ENCODE measurements at regions not wholly inside any gene's neighbourhood (a gene's known extent, or its start where the extent isn't known, plus 50 kb on each side); places are given as distances from the start of the nearest gene placed in this dataset.

DNA sequence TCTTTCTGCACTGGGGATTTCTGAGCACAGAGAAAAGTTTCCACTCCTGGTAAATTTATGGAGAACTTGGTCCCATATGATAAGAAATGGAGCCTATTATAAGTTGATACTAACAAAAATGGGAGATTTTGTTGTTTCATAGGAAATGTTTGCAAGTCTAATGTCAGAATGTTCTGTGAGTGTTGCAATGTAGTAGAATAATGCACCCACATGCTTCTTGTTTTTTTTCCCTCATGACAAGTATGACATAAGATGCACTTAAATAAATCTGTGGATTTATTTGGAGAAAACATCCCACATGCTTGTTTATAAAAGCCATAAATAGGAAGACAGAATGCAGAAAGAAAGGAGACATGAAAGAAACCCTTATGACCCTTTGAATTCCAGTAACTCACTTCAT lies 50.8 kb upstream of the KCNJ6 start:
- DNase-seq, result no peak

DNA sequence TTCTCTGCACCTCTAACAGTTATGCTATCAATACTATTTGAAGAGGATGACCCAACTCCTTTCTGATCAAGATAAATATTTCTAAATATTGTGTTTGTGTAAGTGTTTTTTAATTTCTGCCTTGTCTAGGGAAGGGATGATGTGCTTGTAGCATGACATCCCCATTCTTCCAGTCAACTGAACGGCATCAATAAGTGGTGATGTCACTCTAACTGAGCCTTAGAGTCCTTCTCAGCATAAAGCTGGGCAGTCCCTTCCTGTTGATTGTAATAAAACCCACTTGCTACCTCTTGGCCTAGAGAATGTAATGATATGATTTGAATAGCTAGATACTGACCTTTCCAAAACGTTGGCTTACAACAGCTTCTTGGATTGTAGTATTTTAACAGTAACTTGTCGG lies 52.5 kb upstream of the KCNJ6 start:
- DNase-seq, result no peak

DNA sequence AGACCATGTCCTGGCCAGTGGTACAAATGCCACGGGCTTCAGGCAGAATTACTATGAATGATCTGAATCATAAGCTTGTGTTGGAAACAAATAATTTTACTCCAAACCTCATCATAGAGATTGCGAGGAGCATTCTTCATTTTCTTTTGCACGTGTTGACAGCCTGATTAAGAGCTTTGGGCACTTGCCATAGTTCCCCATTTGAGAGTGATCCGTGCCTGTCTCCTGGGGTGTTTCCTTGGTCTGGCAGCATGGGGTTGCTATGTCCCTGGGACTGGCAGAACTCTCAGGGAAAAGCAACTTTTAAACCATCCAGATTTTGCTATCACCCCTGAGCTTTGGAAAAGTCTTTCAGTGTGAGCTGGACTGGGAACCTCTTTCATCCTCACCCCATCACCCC lies 54.3 kb upstream of the KCNJ6 start:
- DNase-seq, result no peak

- no peak for DNase-seq
These were observed 55.2 kb upstream of the KCNJ6 start for GRCh38 chr21:37971390-37971950.

DNA sequence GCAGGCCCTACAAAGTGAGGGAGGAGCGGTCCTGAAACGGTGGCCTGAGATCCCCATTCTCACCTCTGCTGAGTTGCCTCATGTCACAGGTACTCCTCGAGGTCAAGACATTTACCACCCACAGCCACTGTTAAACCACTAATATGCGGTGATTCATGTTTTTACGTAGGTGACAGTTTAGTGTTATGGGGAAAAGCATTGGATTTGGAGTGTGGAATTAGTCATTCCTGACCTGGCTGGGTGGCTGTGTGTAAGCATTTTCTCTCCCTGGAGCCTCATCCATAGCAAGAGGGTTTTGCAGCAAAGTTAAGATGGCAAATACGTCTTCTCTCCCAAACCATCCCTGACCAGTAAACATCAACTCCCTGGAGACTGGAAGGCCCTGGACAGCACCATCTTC lies 57.8 kb upstream of the KCNJ6 start:
- no peak for DNase-seq

DNA sequence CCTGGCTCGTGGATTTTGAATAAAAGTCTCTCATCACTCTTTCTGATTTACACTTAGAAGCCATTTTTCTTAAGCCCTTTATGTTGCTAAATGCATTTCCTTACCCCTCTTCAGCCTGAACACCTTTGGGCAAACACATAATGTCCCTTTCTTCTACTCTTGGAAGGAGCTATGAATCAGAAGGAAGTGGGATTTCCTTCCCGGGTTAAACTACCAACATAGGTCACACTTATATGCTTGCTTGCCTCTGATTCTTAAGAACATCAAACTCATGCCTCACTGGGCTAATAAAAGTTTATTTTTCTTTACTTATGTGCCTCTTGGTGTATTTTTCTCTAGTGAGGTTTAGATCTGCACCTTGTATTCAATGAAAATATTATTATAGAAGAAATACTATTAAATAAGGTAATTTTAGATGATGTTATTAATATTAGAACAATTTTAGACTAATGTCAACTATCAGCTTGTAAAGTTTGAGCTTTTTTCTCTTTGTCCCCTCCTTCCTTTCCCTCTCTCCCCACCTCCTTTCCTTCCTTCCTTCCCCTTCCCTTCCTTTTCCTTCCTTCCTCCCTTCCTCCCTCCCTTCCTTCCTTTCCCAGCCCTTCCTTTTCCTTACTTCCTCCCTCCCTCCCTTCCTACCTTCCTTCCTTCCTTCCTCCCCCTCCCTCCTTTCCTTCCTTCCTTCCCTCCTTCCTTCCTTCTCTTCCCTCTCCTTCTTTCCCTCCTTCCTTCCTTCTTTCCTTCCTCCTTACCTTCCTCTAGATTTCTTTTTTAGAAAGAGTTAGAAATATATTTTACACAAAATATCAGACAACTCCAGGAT lies 66.5 kb upstream of the KCNJ6 start:
- no peak for DNase-seq

DNA sequence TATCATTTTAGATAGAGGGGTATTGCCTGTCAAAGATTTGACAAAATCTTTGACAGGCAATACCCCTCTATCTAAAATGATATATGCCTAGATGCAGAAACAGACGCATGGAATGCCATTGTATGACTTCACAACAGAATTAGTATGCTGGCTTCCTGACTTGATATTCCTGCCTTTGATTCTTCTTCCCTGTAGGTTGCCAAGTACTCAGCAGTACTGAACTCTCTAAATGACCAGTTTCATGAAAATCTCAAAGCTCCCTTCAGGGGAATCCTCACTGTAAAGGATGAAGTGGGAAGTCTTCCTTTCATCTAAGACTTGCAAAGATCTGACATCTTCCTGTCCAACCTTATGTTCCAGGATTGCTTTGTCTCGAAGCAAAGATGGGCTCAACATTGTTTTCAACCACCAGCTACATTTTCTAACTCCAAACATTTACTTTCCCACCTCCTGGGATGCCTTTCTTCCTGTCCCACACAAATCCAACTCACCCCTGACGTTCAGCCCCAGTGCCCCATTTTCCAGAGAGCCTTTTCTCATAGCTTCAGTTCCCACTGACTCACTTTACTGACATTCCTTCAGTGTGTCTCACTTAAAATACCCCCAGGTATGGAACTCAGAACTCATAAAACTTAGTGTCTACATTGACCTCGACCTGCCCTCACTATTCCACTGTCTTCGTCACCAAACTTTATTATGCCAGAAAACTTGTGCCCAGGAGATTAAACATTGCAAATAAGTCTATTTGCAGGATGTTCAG lies 67.3 kb upstream of the KCNJ6 start:
- DNase-seq, result no peak

- no peak for DNase-seq
These were observed 68.2 kb upstream of the KCNJ6 start for GRCh38 chr21:37984416-37984815.

- no peak for DNase-seq
These were observed 69.7 kb upstream of the KCNJ6 start for GRCh38 chr21:37986000-37986399.

- DNase-seq, result no peak
These were observed 70.6 kb upstream of the KCNJ6 start for GRCh38 chr21:37986751-37987399.

- DNase-seq, result no peak
These were observed 71.4 kb upstream of the KCNJ6 start for GRCh38 chr21:37987668-37988067.

GRCh38 chr21:37993071-37993470 lies 76.8 kb upstream of the KCNJ6 start:
- no peak for DNase-seq

DNA sequence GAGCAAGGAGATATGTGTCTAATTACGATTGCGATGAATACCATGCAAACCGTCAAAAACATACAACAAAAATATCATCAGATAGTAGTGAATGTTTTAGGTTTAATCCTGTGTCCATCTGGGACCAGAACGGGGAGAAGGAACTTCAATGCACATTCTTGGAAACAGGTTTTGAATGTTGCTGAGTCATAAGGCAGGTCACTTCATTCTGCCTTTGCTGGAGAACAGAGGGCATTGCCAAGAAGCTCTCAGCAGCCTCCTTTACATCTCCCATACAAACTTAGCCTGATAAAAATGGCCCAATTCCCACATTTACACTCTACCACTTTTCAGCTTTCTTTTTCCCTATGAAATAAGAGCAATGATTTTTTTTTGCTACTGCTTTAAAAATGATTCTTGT lies 78.0 kb upstream of the KCNJ6 start:
- DNase-seq, result no peak

DNA sequence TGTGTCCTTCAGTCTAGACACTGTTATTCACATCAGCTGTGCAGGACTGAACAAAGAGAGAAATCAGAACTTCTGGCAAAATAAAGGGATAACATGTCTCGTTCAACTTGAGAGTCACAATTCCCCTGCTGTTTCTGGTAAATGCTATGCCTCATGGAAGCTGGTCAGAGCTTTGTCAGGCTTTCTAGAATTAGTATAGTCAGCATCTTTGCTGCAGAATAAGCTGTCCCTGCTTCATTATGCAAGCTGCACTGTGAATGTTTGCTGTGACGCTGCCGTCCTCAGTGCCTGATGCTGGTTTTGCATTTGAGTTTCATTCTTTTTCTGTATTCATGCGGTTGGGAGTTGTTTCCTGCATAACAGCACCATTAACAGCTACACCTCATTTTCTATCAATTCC lies 96.4 kb upstream of the KCNJ6 start:
- DNase-seq, result no peak

GRCh38 chr21:38013741-38014140 lies 97.5 kb upstream of the KCNJ6 start:
- no peak for DNase-seq

GRCh38 chr21:38014298-38014697 lies 98.0 kb upstream of the KCNJ6 start:
- no peak for DNase-seq

DNA sequence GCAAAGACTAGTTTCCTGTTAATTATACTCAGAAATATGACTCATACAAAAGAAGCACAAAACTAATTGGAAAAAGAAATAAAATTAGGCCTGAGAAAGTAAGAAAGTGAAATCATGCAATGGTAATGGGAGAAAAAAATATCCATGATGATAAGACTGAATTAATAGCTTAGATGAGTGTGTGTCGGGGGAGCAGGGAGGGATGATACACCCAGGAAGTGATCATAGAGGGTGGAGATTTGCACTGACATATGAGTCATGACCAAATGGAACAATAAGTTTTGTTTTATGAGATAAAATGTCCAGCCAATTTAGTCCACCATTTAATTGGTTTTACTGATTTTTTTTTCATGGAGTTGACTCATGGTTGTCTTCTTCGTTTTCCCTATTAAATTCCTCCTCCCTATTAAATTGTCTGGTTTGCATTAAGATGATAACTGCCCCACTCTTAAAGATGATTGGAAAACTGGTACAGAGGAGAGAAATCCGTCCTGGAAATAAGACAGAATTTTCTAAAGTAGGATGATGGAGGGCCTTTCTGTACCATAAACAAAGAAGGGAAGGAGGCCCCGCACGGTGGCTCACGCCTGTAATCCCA lies 111.7 kb upstream of the KCNJ6 start:
- DNase-seq, result no peak

GRCh38 chr21:38032082-38032801 lies 116.0 kb upstream of the KCNJ6 start:
- DNase-seq, result no peak

DNA sequence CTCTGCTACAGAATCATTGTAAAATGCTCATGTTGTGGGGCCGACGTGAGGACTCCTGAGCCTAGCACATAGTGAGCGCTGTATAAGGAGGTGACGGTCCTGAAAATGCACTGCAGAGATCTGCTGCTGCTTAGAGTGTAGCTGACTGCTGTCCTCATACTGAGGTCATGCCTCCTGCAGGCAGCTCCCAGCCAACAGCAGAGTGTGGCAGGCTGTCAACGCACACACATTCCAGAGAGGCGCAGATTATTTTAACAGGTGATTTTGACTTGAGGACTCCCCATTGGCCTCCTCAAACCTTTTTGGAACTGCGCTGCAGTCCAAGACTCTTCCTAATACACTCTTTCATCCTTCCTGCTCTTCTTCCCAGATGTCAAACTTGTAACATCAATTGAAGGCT lies 119.8 kb upstream of the KCNJ6 start:
- no peak for DNase-seq

DNA sequence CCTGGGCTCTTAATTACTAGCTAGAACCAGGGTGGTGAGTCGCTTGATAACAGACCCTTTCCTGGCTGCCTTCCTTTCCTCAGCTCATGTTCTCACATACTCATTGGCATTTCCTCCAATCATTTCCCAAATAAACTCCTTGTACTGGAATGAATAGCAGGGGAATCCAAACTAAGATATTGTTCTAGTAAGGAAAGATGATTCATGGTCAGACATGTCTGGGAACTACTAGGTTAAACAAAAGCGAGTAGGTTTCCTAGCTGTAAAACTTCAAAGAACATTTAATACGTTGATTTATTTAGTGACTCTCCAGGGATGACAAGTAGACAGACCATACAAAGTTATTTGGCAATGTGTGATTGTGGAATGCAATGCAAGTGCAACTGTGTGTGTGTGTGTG lies 121.2 kb upstream of the KCNJ6 start:
- DNase-seq, result no peak

DNA sequence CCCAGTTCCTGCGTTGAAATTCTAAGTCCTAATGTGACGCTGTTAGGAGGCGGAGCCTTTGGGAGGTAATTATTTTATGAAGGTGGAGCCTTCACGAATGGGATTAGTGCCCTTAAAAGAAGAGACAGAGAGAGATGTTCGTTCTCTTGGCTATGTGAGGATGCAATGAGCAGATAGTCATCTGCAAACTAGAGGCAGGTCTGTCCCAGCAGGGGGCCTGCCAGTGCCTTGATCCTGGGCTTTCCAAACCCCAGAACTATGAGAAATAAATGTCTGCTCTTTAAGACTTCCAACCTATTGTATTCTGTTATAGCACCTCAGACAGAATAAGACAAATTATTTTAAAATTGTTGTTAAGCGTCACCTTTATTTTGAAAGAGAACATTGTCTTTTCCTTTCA lies 123.1 kb upstream of the KCNJ6 start:
- no peak for DNase-seq

GRCh38 chr21:38039841-38040240 lies 123.6 kb upstream of the KCNJ6 start:
- no peak for DNase-seq

DNA sequence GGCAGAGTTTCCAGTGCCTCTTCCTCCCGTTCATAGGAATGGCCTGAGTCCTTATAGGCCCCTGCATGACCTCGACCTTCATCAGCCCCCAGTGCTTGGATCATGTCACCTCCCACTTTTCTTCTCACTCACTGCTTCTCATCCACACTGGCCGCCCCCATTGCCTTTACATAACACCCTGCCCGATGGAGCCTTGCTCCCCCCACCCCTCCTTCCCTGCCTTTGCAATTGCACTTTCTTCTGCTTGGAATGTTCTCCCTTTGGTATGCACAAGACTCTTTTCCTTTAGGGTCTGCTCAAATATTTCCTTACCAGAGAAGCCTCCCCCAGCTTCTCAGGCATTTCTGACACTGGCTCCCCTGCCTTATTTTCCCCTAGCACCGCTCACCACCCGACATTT lies 125.2 kb upstream of the KCNJ6 start:
- no peak for DNase-seq
